ENCODE measurements at regions not wholly inside any gene's neighbourhood (a gene's known extent, or its start where the extent isn't known, plus 50 kb on each side); places are given as distances from the start of the nearest gene placed in this dataset.

DNA sequence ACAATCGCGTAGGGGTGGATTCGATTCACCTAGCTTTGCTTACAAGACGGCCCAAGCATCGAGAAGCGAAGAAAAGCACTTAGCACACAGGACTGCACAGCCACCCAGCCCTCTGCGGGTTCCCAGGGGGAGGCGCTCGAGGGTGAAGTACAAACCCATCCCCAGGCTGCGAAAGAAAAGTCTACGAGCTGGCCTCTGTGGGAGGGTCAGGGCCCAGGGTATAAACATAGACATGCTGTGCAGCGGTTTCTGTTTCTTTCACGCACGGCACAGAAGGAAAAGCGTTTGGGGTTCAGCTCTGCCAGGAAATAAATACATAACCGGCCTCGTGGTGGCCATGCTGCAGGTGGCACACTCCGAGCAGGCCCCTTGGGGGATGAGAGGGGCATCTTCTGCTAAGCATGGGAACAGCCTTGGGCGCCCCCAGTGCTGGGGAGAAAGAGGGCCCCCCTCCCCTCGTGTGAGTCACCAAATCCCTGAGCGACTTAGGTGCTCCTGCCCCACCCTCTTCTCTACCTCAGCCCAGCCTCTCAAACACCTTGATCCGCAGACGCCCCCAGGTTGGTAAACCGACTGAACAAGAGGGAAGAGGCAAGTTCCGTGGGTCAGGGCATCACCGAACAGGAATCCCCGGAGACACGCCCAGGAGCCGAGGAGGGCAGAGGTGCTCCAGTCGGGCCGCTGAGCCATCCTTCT, 91.6 kb upstream of the RIPOR2 start:
- TF ChIP-seq, protein P1, sequence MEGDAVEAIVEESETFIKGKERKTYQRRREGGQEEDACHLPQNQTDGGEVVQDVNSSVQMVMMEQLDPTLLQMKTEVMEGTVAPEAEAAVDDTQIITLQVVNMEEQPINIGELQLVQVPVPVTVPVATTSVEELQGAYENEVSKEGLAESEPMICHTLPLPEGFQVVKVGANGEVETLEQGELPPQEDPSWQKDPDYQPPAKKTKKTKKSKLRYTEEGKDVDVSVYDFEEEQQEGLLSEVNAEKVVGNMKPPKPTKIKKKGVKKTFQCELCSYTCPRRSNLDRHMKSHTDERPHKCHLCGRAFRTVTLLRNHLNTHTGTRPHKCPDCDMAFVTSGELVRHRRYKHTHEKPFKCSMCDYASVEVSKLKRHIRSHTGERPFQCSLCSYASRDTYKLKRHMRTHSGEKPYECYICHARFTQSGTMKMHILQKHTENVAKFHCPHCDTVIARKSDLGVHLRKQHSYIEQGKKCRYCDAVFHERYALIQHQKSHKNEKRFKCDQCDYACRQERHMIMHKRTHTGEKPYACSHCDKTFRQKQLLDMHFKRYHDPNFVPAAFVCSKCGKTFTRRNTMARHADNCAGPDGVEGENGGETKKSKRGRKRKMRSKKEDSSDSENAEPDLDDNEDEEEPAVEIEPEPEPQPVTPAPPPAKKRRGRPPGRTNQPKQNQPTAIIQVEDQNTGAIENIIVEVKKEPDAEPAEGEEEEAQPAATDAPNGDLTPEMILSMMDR (IDR thresholded peaks at IDR 0.05) = no peak
- TF ChIP-seq POLR2A (IDR thresholded peaks at IDR 0.05) = no peak
- no peak for TF ChIP-seq POLR2AphosphoS5 (IDR thresholded peaks at IDR 0.05)
- TF ChIP-seq EP300 (IDR thresholded peaks at IDR 0.05) = no peak
